ENCODE measurements at regions not wholly inside any gene's neighbourhood (a gene's known extent, or its start where the extent isn't known, plus 50 kb on each side); places are given as distances from the start of the nearest gene placed in this dataset.

- no peak for FAIRE-seq
- no peak for DNase-seq (ENCODE audit: extremely low spot score, insufficient read length, low read depth)
These were observed 386.1 kb upstream of the NPVF start for GRCh38 chr7:25614415-25614814.

- FAIRE-seq, result no peak
These were observed 386.7 kb upstream of the NPVF start for GRCh38 chr7:25615003-25615402.

GRCh38 chr7:25615593-25615992 is 387.3 kb upstream of the NPVF start:
- DNase-seq (ENCODE audit: extremely low spot score, insufficient read length, low read depth), result no peak
- FAIRE-seq, result no peak

More at GRCh38 chr7:25615003-25615402, 386.7 kb upstream of the NPVF start:
- DNase-seq (ENCODE audit: extremely low spot score, insufficient read length, low read depth), result no peak

GRCh38 chr7:25617214-25617613 is 388.9 kb upstream of the NPVF start:
- no peak for DNase-seq (ENCODE audit: extremely low spot score, insufficient read length, low read depth)
- FAIRE-seq, result no peak

DNA sequence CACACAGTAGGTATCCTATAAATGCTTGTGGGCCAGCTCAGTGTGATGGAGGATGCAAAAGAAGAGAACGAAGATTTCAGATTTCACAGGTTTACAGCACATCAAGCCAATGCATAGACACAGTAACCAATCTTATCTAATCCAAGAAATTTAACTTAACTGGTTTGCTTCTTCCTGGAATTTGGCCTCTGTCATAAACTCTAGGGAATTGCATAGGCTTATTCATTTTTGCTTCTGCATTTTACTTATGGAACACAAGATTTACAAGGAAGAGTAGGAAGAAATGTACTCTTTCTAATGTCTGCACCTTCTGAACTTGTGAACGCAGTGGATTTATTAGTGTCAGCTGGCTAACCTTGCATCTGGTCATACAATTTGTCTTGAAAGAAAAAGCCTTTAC is 389.4 kb upstream of the NPVF start:
- no peak for FAIRE-seq
- DNase-seq (ENCODE audit: extremely low spot score, insufficient read length, low read depth), result no peak

- no peak for DNase-seq (ENCODE audit: extremely low spot score, insufficient read length, low read depth)
- FAIRE-seq, result no peak
These were observed 391.1 kb upstream of the NPVF start for GRCh38 chr7:25619381-25619780.

- DNase-seq (ENCODE audit: extremely low spot score, insufficient read length, low read depth) (no peak), FAIRE-seq (no peak)
These were observed 391.9 kb upstream of the NPVF start for GRCh38 chr7:25619963-25620799.

- DNase-seq (ENCODE audit: extremely low spot score, insufficient read length, low read depth) (no peak), FAIRE-seq (no peak)
These were observed 393.7 kb upstream of the NPVF start for GRCh38 chr7:25621993-25622392.

DNA sequence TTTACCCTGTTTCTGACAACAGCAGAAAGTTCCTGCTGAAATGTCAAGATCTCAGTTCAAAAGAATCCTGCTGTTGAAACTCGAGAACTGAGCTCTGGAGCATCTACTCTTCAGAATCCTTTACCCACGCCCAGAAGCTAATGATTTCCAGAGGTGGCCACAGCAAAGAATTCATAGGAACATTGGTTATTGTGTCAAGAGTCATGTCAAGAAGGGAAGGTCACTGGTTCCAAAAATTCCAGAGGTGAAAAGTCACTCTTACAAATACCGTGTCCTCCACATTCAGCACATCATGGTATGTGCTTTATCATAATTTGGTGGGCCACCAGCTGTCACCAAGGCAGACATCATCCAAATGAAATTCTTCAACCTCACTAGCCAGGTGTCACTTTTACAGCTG is 394.4 kb upstream of the NPVF start:
- no peak for FAIRE-seq
- no peak for DNase-seq (ENCODE audit: extremely low spot score, insufficient read length, low read depth)

DNA sequence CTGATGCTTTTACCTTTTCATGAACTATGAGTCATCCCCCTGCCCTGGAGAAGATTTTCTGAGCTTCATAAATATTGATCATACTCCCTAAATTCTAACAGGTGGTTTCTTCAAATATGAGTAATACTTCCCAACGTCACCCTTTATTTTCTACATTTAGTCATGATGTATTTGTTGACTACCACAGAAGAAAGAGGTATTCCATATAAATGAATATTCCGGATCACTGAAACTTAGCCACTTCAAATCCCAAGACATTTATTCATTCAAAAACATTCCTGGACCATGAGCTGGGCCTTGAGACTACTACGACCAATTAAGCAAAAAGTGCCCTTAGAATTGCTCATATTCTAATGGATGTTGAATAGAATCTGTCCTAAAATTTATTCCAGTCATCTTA is 395.8 kb upstream of the NPVF start:
- no peak for FAIRE-seq

DNA sequence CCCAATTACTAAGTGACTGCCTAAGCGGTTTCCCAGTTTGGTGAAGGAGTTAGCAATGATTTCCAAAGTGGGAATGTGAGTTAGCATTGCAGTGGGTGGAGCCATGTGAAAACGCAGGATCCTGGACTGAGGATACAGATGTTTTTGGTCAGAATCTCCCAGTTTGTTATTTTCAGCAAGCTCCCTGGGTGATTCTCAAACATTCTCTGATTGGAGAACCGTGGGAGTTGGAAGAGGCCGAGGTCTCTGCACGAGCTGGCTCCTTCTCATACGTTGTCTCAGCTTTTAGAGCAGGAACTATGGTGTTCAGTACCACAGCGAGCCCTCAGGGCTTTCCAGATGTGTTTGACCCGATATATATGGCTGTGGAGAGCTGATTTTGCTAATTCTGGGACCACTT is 396.5 kb upstream of the NPVF start:
- no peak for FAIRE-seq
- no peak for DNase-seq (ENCODE audit: extremely low spot score, insufficient read length, low read depth)

More for the DNA sequence above, 395.8 kb upstream of the NPVF start:
- DNase-seq (ENCODE audit: extremely low spot score, insufficient read length, low read depth), result no peak

DNA sequence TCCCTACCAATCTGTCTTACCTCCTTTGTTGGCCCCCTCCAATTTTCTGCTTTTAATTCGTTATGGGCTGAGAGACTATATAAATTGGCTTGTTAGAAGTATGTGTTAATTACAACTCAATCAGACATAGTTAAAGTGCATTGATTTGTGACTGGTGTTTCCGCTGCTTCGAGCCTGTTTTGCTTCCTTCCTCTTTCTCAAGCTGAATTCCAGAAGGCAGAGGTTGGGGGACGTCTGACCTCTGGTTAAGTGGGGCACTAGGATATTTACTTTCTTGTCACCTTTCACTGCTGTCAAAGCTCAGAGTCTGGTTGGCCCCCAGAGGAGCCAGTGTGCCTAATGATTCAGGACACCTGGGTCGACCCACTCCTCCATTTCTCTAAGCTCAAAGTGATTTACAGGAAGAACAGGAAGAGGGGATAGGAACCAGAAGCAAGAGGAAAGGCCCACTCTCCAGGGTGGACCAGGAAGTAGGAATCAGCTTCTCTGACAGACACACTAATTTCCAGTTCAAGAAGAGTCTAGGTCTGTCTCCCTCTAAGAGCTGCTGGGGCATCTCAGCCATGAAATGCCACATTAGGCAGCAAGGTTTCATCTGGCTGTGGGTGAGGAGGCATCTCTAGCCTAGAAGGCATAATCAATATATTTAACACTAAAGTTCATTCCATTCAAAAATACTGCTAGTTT is 397.2 kb upstream of the NPVF start:
- FAIRE-seq (no peak), DNase-seq (ENCODE audit: extremely low spot score, insufficient read length, low read depth) (no peak)

GRCh38 chr7:25626451-25627131 is 398.3 kb upstream of the NPVF start:
- FAIRE-seq (no peak), DNase-seq (ENCODE audit: extremely low spot score, insufficient read length, low read depth) (no peak)

DNA sequence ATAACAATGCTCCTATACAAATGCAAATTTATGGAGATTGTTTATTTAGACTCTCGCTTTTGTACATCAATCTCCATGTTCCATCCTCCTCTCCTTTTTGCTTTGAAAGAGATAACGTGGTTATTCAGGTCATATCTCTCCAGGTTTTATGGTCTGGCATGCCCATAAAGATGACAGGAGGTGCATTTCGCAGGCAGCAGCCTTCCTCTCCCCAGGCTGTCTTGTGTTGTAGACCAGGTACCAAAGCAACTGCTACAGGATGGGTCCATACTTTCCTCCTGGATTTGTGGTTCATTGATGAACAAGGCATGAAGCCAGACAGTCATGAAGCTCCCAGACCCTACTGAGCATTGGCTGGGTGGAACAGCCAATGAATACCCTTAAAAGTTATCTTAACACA is 400.2 kb upstream of the NPVF start:
- no peak for FAIRE-seq
- no peak for DNase-seq (ENCODE audit: extremely low spot score, insufficient read length, low read depth)

DNA sequence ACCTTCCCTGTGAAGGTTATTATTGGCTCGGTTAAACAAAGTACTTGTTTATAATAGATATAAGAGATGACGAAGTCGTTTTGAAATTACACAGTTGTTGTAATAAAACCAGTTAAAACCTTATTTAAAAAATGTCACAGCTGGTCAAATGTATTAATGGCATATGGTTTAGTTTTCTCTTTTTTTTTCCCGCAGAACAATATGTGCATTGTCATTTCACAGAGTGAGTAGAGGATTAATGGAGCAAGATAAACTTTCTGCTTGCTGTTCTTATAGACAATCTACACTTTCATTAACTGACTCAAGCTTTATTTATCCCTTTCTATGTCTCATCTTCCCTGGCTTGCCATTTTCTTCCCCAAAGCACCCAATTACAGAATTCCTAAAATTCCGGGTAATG is 404.3 kb upstream of the NPVF start:
- no peak for DNase-seq (ENCODE audit: extremely low spot score, insufficient read length, low read depth)
- FAIRE-seq, result no peak

DNA sequence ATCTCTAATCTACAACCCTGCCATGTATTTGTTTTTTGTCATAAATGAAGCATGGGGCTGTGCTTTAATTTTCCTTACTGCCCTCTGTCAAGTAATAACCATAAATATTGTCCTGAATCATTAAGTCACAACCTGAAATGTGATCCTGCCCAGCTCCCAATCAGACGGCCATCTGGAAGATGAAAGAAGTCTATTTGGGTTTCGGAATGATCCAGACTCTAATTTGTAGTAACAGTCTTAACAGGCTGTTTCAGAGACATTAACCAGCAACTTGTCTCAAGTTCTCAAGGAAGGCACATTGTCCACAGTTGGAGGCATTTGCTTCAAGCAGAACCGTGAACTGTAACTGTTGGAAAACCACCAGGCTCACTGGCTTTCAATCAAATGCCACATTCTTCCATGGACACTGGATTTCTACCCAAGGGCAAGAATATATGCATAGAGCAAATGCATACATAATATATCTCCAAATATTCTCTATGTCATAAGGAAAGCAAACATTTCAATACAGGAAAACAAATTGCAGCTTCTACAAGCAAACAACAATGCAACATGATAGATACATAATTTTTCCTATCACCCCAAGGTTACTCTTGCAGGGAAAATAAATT is 405.2 kb upstream of the NPVF start:
- DNase-seq (ENCODE audit: extremely low spot score, insufficient read length, low read depth) (no peak), FAIRE-seq (no peak)

GRCh38 chr7:25636168-25636567 is 407.9 kb upstream of the NPVF start:
- FAIRE-seq, result no peak
- DNase-seq (ENCODE audit: extremely low spot score, insufficient read length, low read depth), result no peak

- no peak for DNase-seq (ENCODE audit: extremely low spot score, insufficient read length, low read depth)
- no peak for FAIRE-seq
These were observed 408.6 kb upstream of the NPVF start for GRCh38 chr7:25636871-25637283.

- DNase-seq (ENCODE audit: extremely low spot score, insufficient read length, low read depth), result no peak
- no peak for FAIRE-seq
These were observed 409.8 kb upstream of the NPVF start for GRCh38 chr7:25638068-25638467.

DNA sequence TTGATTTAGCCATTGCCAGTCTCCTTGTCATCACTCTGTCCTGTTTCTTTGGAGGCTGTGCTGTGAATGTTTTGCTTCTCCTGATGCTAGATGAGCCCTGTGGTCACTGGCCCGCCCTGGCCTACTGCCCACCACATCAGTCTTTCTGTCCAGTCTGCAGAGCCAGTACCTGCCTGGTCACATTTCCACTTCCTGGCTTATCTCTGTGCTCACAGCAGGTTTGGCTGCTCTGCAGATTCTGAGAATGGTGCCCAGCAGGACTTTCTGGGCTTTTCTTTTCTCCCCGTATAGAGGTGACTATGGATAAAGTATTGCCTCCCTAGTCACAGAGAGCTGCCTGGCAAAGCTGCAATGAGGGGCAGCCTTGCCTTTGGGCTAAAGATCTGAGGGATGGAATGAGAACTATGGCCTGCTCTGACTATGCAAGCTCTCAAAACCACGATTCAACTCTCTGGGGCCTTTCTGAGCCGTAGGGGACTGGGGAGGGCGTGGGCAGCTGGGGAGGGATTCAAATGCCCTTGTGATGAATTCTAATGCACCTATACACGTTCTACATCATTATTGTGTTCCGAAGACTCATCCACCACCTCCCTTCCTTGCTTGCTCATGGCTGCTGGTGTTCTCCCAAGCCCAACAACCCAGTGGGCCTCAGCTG is 410.4 kb upstream of the NPVF start:
- DNase-seq (ENCODE audit: extremely low spot score, insufficient read length, low read depth) (no peak), FAIRE-seq (no peak)
